IMR-90 (cell line): ENCODE measurements at regions not wholly inside any gene's neighbourhood (a gene's known extent, or its start where the extent isn't known, plus 50 kb on each side); places are given as distances from the start of the nearest gene placed in this dataset.

Source experiments
- ATAC-seq: fragments of 200-7000 bp; cut with Tn5 transposase; 2 replicates; pipeline ENCODE4 v1.9.1; 2020; ENCODE audit warnings: low read depth, mild to moderate bottlenecking, moderate library complexity
- BruUV-seq: library from RNA; stranded (reverse); fragments of 400-500 nt; replicated peaks from 2 replicates; lab custom pipeline; 2021; lab: Mats Ljungman, UMichigan
- CTCF ChIA-PET: fragments of 300-600 bp; formaldehyde crosslinking; extraction: SDS; loops from one replicate; lab custom pipeline; 2021; ENCODE audit warnings: antibody characterized with exemption; lab: Yijun Ruan, JAX
- POLR2A ChIA-PET: fragments of 300-600 bp; sonication (Branson Sonifier 250); formaldehyde crosslinking; loops from one replicate; lab custom pipeline; 2022; ENCODE audit warnings: antibody characterized with exemption; ENCODE audit not compliant: unreplicated experiment; lab: Charles Lee
- DNase-seq: peaks from one replicate; pipeline ENCODE4 v3.0.0; 2013
- H2AFZ ChIP-seq: replicated peaks from 2 replicates; pipeline ENCODE3; 2013; ENCODE audit warnings: low read length, mild to moderate bottlenecking; ENCODE audit not compliant: poor library complexity
- H2AK5ac ChIP-seq: 2 replicates; pipeline ENCODE4 v1.6.1; 2013; ENCODE audit warnings: low read depth, low read length, inconsistent platforms
- H2AK9ac ChIP-seq: replicated peaks from 2 replicates; pipeline ENCODE3; 2013; ENCODE audit warnings: mild to moderate bottlenecking, low read depth, low read length, moderate library complexity; ENCODE audit not compliant: poor library complexity
- H2BK120ac ChIP-seq: 2 replicates; pipeline ENCODE4 v1.6.1; 2013; ENCODE audit warnings: low read depth, low read length, inconsistent platforms
- H2BK15ac ChIP-seq: 3 replicates; pipeline ENCODE4 v1.6.1; 2013; ENCODE audit warnings: low read depth, low read length, inconsistent platforms
- H2BK20ac ChIP-seq: 2 replicates; pipeline ENCODE4 v1.6.1; 2013; ENCODE audit warnings: low read depth, mild to moderate bottlenecking, inconsistent platforms, low read length, moderate library complexity
- H2BK5ac ChIP-seq: 2 replicates; pipeline ENCODE4 v1.6.1; 2013; ENCODE audit warnings: mild to moderate bottlenecking, low read depth, low read length, inconsistent platforms; ENCODE audit not compliant: poor library complexity, severe bottlenecking
- H3K14ac ChIP-seq: replicated peaks from 2 replicates; pipeline ENCODE4 v1.6.1; 2013; ENCODE audit warnings: low read depth, low read length, inconsistent platforms
- H3K18ac ChIP-seq: 2 replicates; pipeline ENCODE4 v1.6.1; 2013; ENCODE audit warnings: low read depth, low read length, control low read depth
- H3K23ac ChIP-seq: 2 replicates; pipeline ENCODE4 v1.6.1; 2013; ENCODE audit warnings: low read depth, low read length, inconsistent platforms
- H3K27ac ChIP-seq: 2 replicates; pipeline ENCODE4 v1.5.1; 2013; ENCODE audit warnings: mild to moderate bottlenecking, control low read depth, low read length; ENCODE audit not compliant: insufficient read depth
- H3K27me3 ChIP-seq: 2 replicates; pipeline ENCODE4 v1.6.1; 2013; ENCODE audit warnings: low read length; ENCODE audit not compliant: control insufficient read depth, insufficient read depth
- H3K36me3 ChIP-seq: 2 replicates; pipeline ENCODE4 v1.6.1; 2013; ENCODE audit warnings: low read length, mixed read lengths; ENCODE audit not compliant: control insufficient read depth, insufficient read depth
- H3K4ac ChIP-seq: 2 replicates; pipeline ENCODE4 v1.6.1; 2013; ENCODE audit warnings: low read depth, low read length, inconsistent platforms
- H3K4me1 ChIP-seq: 2 replicates; pipeline ENCODE4 v1.6.1; 2013; ENCODE audit warnings: low read length, mixed read lengths; ENCODE audit not compliant: control insufficient read depth, insufficient read depth
- H3K4me2 ChIP-seq: 2 replicates; pipeline ENCODE4 v1.6.1; 2013; ENCODE audit warnings: low read depth, mild to moderate bottlenecking, control low read depth, low read length, moderate library complexity
- H3K4me3 ChIP-seq: 2 replicates; pipeline ENCODE4 v1.5.1; 2013; ENCODE audit warnings: low read depth, mild to moderate bottlenecking, control low read depth, low read length, moderate library complexity; ENCODE audit not compliant: insufficient read depth
- H3K56ac ChIP-seq: 2 replicates; pipeline ENCODE4 v1.6.1; 2013; ENCODE audit warnings: low read length, inconsistent platforms; ENCODE audit not compliant: insufficient read depth; ENCODE audit errors: extremely low read depth
- H3K79me1 ChIP-seq, 2 experiments: 2 replicates each; pipeline ENCODE4 v1.6.1; 2013; ENCODE audit warnings: low read length in 2 of 2, inconsistent platforms in 1 of 2, low read depth in 1 of 2
- H3K9ac ChIP-seq: 2 replicates; pipeline ENCODE4 v1.6.1; 2013; ENCODE audit warnings: low read depth, low read length, control low read depth
- H3K9me1 ChIP-seq: 2 replicates; pipeline ENCODE4 v1.6.1; 2013; ENCODE audit warnings: low read length, inconsistent platforms; ENCODE audit not compliant: insufficient read depth
- H3K9me3 ChIP-seq: 2 replicates; pipeline ENCODE4 v1.6.1; 2013; ENCODE audit warnings: low read length; ENCODE audit not compliant: control insufficient read depth, insufficient read depth
- H4K20me1 ChIP-seq: 2 replicates; pipeline ENCODE4 v1.6.1; 2013; ENCODE audit warnings: low read length, inconsistent platforms; ENCODE audit not compliant: insufficient read depth
- H4K5ac ChIP-seq: 2 replicates; pipeline ENCODE4 v1.6.1; 2013; ENCODE audit warnings: mild to moderate bottlenecking, low read depth, low read length, control low read depth
- H4K8ac ChIP-seq, 2 experiments: 2 replicates each; pipeline ENCODE4 v1.6.1; 2013; ENCODE audit warnings: low read depth in 2 of 2, low read length in 2 of 2, control low read depth in 1 of 2, inconsistent platforms in 1 of 2
- H4K91ac ChIP-seq: 2 replicates; pipeline ENCODE4 v1.6.1; 2013; ENCODE audit warnings: low read depth, low read length, inconsistent platforms; ENCODE audit not compliant: insufficient read depth
- BHLHE40 ChIP-seq: fragments of 150-350 bp; IDR thresholded peaks from 2 replicates; pipeline ENCODE4 v1.6.1; 2016; ENCODE audit warnings: mild to moderate bottlenecking, low read depth, low read length
- CEBPB ChIP-seq: IDR thresholded peaks from 2 replicates; pipeline ENCODE4 v1.6.1; 2012; ENCODE audit warnings: low read depth, low read length, improper control_type of control experiment
- CHD1 ChIP-seq: IDR thresholded peaks from 2 replicates; pipeline ENCODE4 v1.6.1; 2012; ENCODE audit warnings: low read depth, low read length, improper control_type of control experiment
- CTCF ChIP-seq: conservative IDR thresholded peaks from 2 replicates; pipeline ENCODE4 v1.5.1; 2012; ENCODE audit warnings: mild to moderate bottlenecking, low read depth, low read length, improper control_type of control experiment
- ELK1 ChIP-seq: fragments of 150-350 bp; IDR thresholded peaks from 2 replicates; pipeline ENCODE4 v1.6.1; 2016; ENCODE audit warnings: low read depth, mild to moderate bottlenecking, low read length, moderate library complexity, borderline replicate concordance
- FOS ChIP-seq: fragments of 150-350 bp; IDR thresholded peaks from 2 replicates; pipeline ENCODE4 v1.6.1; 2016; ENCODE audit warnings: low read depth, low read length
- MAFK ChIP-seq: IDR thresholded peaks from 2 replicates; pipeline ENCODE4 v1.6.1; 2012; ENCODE audit warnings: low read depth, low read length, improper control_type of control experiment
- MAZ ChIP-seq: IDR thresholded peaks from 2 replicates; pipeline ENCODE4 v1.6.1; 2012; ENCODE audit warnings: low read depth, mild to moderate bottlenecking, low read length, improper control_type of control experiment, moderate library complexity, borderline replicate concordance
- MXI1 ChIP-seq: IDR thresholded peaks from 2 replicates; pipeline ENCODE4 v1.6.1; 2012; ENCODE audit warnings: low read depth, mild to moderate bottlenecking, low read length, moderate library complexity, borderline replicate concordance
- NFE2L2 ChIP-seq: fragments of 150-350 bp; IDR thresholded peaks from 2 replicates; pipeline ENCODE4 v1.6.1; 2016; ENCODE audit warnings: low read depth, mild to moderate bottlenecking, low read length
- POLR2A ChIP-seq: IDR thresholded peaks from 2 replicates; pipeline ENCODE4 v1.6.1; 2012; ENCODE audit warnings: mild to moderate bottlenecking, low read depth, low read length
- RAD21 ChIP-seq: IDR thresholded peaks from 2 replicates; pipeline ENCODE4 v1.6.1; 2012; ENCODE audit warnings: low read length, improper control_type of control experiment
- RCOR1 ChIP-seq: IDR thresholded peaks from 2 replicates; pipeline ENCODE4 v1.6.1; 2012; ENCODE audit warnings: mild to moderate bottlenecking, low read length, improper control_type of control experiment; ENCODE audit not compliant: insufficient replicate concordance
- RFX5 ChIP-seq: IDR thresholded peaks from 2 replicates; pipeline ENCODE4 v1.8.0; 2012; ENCODE audit warnings: low read depth, mild to moderate bottlenecking, low read length, moderate library complexity
- SMC3 ChIP-seq: fragments of 150-350 bp; IDR thresholded peaks from 2 replicates; pipeline ENCODE4 v1.6.1; 2016; ENCODE audit warnings: low read depth, mild to moderate bottlenecking, antibody characterized with exemption, low read length, moderate library complexity
- WGBS, 2 experiments: methylation state at CpG; one replicate each; pipeline versions ENCODE4 v1.1.5 to v1.1.7; 2013; ENCODE audit warnings: missing lambda C conversion rate in 2 of 2; ENCODE audit not compliant: insufficient read length in 1 of 2; ENCODE audit errors: extremely low coverage in 2 of 2; 5-methylcytosine and 5-hydroxymethylcytosine counted together
- dilution Hi-C: fragments of 300-500 bp; cut with HindIII; formaldehyde crosslinking; loops from one replicate; pipeline ENCODE4 v1.14.3; 2018; ENCODE audit warnings: low sequenced_read_pairs; ENCODE audit not compliant: unreplicated experiment
- in situ Hi-C: fragments of 300-500 bp; cut with MboI; formaldehyde crosslinking; loops from 3 replicates; pipeline ENCODE4 v1.14.3; 2019; ENCODE audit warnings: low sequenced_read_pairs, inconsistent platforms, mixed read lengths
- intact Hi-C: fragments of 100-400 bp; cut with micrococcal nuclease; formaldehyde crosslinking; loops from 2 replicates; pipeline ENCODE4 v1.10.0; 2022

DNA sequence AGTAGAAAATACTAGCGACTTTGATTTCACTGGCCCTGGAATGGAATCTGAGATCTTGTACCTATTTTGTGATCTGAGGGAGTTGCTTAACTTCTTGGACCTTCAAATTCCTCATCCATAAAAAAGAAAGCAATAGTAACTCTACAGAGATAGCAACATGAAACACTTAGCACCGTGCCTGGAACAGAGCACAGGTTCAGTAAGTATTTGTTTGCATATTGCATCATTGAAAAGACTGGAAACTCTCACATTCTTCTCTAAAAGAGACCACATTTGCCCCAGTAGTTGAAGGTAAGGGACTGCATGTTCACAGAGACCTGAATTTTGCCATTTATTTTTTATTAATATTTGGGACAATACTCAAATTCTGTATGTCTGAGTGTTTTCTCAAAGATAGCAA is 358.1 kb downstream of the COG6 start:
- Histone ChIP-seq H2BK5ac (no peak overlapping the region), H3K4ac (no peak overlapping the region), H2AFZ (no peak overlapping the region), H2BK15ac (no peak overlapping the region), H3K9me1 (no peaks in the 10 kb centered on the region), H3K9ac (no peak overlapping the region), H4K20me1 (no peaks in the 10 kb centered on the region), H2BK120ac (no peak overlapping the region), H4K8ac (no peak overlapping the region), H3K27me3 (no peaks in the 10 kb centered on the region), H3K4me1 (no peaks in the 10 kb centered on the region), H3K4me3 (no peak overlapping the region), H2AK5ac (no peak overlapping the region), H3K23ac (no peak overlapping the region), H2BK20ac (no peak overlapping the region), H3K36me3 (no peaks in the 10 kb centered on the region), H4K5ac (no peak overlapping the region), H3K9me3 (no peaks in the 10 kb centered on the region), H3K14ac (no peak overlapping the region), H2AK9ac (no peak overlapping the region), H3K4me2 (no peak overlapping the region), H3K56ac (no peak overlapping the region), H3K79me1 (no peaks in the 10 kb centered on the region), H3K18ac (no peak overlapping the region), H4K91ac (no peak overlapping the region), H3K27ac (no peak overlapping the region)
- ChIA-PET CTCF (no interaction called here), POLR2A (no interaction called here)
- dilution Hi-C loops = no loop called here
- ATAC-seq (no peak), DNase-seq (no peak)
- no peak for TF ChIP-seq POLR2A
- no peak for TF ChIP-seq BHLHE40
- TF ChIP-seq NFE2L2 = no peak
- no peak for TF ChIP-seq MXI1
- no peak for TF ChIP-seq CEBPB
- no peak for TF ChIP-seq ELK1
- TF ChIP-seq RFX5 = no peak
- TF ChIP-seq CTCF = no peak
- TF ChIP-seq MAZ = no peak
- no peak for TF ChIP-seq FOS
- TF ChIP-seq SMC3 = no peak
- no peak for TF ChIP-seq MAFK
- no peak for TF ChIP-seq RCOR1
- no peak for TF ChIP-seq RAD21
- no peak for TF ChIP-seq CHD1
- no TSS peak for BruUV-seq
- WGBS, 2 experiments = no CpG with 5 or more reads among the region's 2 CpGs
- intact Hi-C loops = no loop called here
- in situ Hi-C loops = no loop called here
